Liver (tissue), 8 donors: ENCODE measurements at regions not wholly inside any gene's neighbourhood (a gene's known extent, or its start where the extent isn't known, plus 50 kb on each side); places are given as distances from the start of the nearest gene placed in this dataset.
"Not testable (repeated sequence)": the region's sequence is repeated elsewhere in the genome, so short reads cannot be mapped to it uniquely, and the experiment has no call there.

Experiments
- DNase-seq: peaks from one replicate; pipeline ENCODE4 v3.0.0-alpha.2; 2017; ENCODE audit warnings: low spot score
- H3K27ac ChIP-seq, 2 donors: one replicate each; pipeline ENCODE4 v1.7.0; 2013; ENCODE audit warnings: inconsistent platforms in 2 of 2, low read length in 2 of 2, control low read depth in 1 of 2, low read depth in 1 of 2, mild to moderate bottlenecking in 1 of 2
- H3K27me3 ChIP-seq, 4 donors: one replicate each; pipeline versions ENCODE4 v1.6.1 to v1.7.0; 2013; ENCODE audit warnings: low read length in 3 of 4, inconsistent platforms in 1 of 4, mild to moderate bottlenecking in 1 of 4, moderate library complexity in 1 of 4; ENCODE audit not compliant: control insufficient read depth in 4 of 4, insufficient read depth in 4 of 4
- H3K36me3 ChIP-seq, 4 donors: one replicate each; pipeline versions ENCODE4 v1.6.1 to v1.7.0; 2013; ENCODE audit warnings: low read length in 3 of 4, mild to moderate bottlenecking in 3 of 4, low read depth in 1 of 4, moderate library complexity in 1 of 4; ENCODE audit not compliant: control insufficient read depth in 4 of 4, insufficient read depth in 3 of 4
- H3K4me1 ChIP-seq, 4 donors: one replicate each; pipeline versions ENCODE4 v1.6.1 to v1.7.0; 2013; ENCODE audit warnings: low read length in 3 of 4, mild to moderate bottlenecking in 3 of 4, moderate library complexity in 1 of 4; ENCODE audit not compliant: control insufficient read depth in 4 of 4, insufficient read depth in 4 of 4
- H3K4me3 ChIP-seq, 3 donors: one replicate each; pipeline versions ENCODE4 v1.6.1 to v1.7.0; 2013; ENCODE audit warnings: low read length in 3 of 3, control low read depth in 1 of 3, low read depth in 1 of 3, mild to moderate bottlenecking in 1 of 3
- H3K9ac ChIP-seq, 2 donors: one replicate each; pipeline ENCODE4 v1.7.0; 2013; ENCODE audit warnings: low read length in 2 of 2, mild to moderate bottlenecking in 2 of 2, moderate library complexity in 2 of 2, control low read depth in 1 of 2, low read depth in 1 of 2
- H3K9me3 ChIP-seq, 4 donors: one replicate each; pipeline versions ENCODE4 v1.6.1 to v1.7.0; 2013; ENCODE audit warnings: low read length in 3 of 4; ENCODE audit not compliant: control insufficient read depth in 4 of 4
- EGR1 ChIP-seq, 2 donors: IDR thresholded peaks; 2 replicates each; pipeline ENCODE4 v1.6.1; 2016 to 2018; ENCODE audit warnings: antibody characterized with exemption in 2 of 2, low read depth in 2 of 2
- FOXA1 ChIP-seq: IDR thresholded peaks from 2 replicates; pipeline ENCODE4 v1.6.1; 2016; ENCODE audit warnings: antibody characterized with exemption
- FOXA2 ChIP-seq: IDR thresholded peaks from 2 replicates; pipeline ENCODE4 v1.6.1; 2016; ENCODE audit warnings: antibody characterized with exemption
- GABPA ChIP-seq, 2 donors: IDR thresholded peaks in 1 of 2; conservative IDR thresholded peaks in 1 of 2; 2 replicates each; pipeline ENCODE4 v1.6.1; 2016; ENCODE audit warnings: antibody characterized with exemption in 2 of 2, mild to moderate bottlenecking in 1 of 2, moderate library complexity in 1 of 2
- HNF4A ChIP-seq, 2 donors: conservative IDR thresholded peaks; 2 replicates each; pipeline ENCODE4 v1.6.1; 2016; ENCODE audit warnings: antibody characterized with exemption in 2 of 2, mild to moderate bottlenecking in 2 of 2
- HNF4G ChIP-seq: IDR thresholded peaks from 2 replicates; pipeline ENCODE4 v1.6.1; 2016; ENCODE audit warnings: antibody characterized with exemption
- JUND ChIP-seq, 2 donors: IDR thresholded peaks; 2 replicates each; pipeline ENCODE4 v1.6.1; 2016; ENCODE audit warnings: antibody characterized with exemption in 2 of 2
- NR2F2 ChIP-seq: IDR thresholded peaks from 2 replicates; pipeline ENCODE4 v1.6.1; 2016; ENCODE audit warnings: antibody characterized with exemption
- RXRA ChIP-seq, 2 donors: IDR thresholded peaks; 2 replicates each; pipeline ENCODE4 v1.6.1; 2017 to 2018; ENCODE audit warnings: antibody characterized with exemption in 2 of 2, mild to moderate bottlenecking in 1 of 2
- SP1 ChIP-seq: IDR thresholded peaks from 2 replicates; pipeline ENCODE4 v1.6.1; 2018; ENCODE audit warnings: antibody characterized with exemption, mild to moderate bottlenecking
- TAF1 ChIP-seq: conservative IDR thresholded peaks from 2 replicates; pipeline ENCODE4 v1.6.1; 2016; ENCODE audit warnings: antibody characterized with exemption, mild to moderate bottlenecking
- YY1 ChIP-seq: IDR thresholded peaks from 2 replicates; pipeline ENCODE4 v1.6.1; 2016; ENCODE audit warnings: antibody characterized with exemption, mild to moderate bottlenecking
- WGBS: extraction: QIAGEN DNeasy Blood & Tissue Kit; methylation state at CpG from one replicate; pipeline ENCODE4 v1.1.7; 2013; 5-methylcytosine and 5-hydroxymethylcytosine counted together
- TF ChIP-seq, protein P1 (sequence below): IDR thresholded peaks from 2 replicates; pipeline ENCODE4 v1.6.1; 2016; ENCODE audit warnings: antibody characterized with exemption, mild to moderate bottlenecking
- TF ChIP-seq, protein P2 (sequence below): IDR thresholded peaks from 2 replicates; pipeline ENCODE4 v1.6.1; 2016; ENCODE audit warnings: antibody characterized with exemption
- TF ChIP-seq, protein P3 (sequence below): fragments of 150-350 bp; IDR thresholded peaks from 2 replicates; pipeline ENCODE4 v1.5.1; 2017; ENCODE audit warnings: improper control_type of control experiment, low read depth, low read length; ENCODE audit not compliant: missing input control
- TF ChIP-seq, protein P4 (sequence below): IDR thresholded peaks from 2 replicates; pipeline ENCODE4 v1.6.1; 2016; ENCODE audit warnings: antibody characterized with exemption
- donor health status: healthy.
- donor health status: healthy.
- donor health status: healthy.
- donor health status: healthy.
- donor health status: healthy.

DNA sequence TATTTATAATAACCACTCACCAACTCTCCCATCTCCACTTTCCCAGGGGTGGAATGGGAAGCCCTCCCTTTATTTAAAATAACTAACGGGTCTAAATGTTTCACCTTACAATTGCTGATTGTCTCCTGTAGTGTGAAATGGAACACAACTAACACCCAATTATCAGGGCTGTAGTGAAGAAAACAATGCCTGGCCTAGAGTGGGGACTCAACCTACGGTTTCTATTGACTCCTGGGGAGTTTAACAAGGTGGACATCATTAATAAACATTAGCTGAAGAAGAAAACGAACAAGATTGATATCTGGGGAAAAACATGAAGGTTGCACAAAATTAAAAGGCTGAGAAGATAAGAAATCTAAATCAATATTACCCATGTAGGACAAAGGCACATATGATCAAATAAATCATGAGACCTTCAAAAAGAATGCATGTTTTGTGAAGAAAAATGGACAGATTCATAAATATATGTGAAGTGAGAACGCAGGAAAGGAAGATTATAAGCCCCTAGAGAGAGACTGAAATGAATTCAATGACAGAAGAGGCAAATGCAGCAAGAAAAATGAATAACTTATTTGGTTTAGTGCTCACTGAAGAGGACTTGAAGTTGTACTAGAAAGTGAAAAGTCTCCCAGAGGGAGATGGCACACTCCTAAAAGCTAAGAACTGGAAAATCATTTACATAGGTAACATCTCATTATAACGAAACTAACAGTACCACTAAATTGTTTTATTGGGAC, 593.0 kb upstream of the AADAT start:
- Histone ChIP-seq H3K4me1 (no peaks in the 10 kb centered on the region), H3K27me3 (no peaks in the 10 kb centered on the region), H3K36me3 (no peaks in the 10 kb centered on the region), H3K9me3 (no peaks in the 10 kb centered on the region), H3K9ac (no peak overlapping the region), H3K4me3 (no peak overlapping the region), H3K27ac (no peak overlapping the region)
- no peak for DNase-seq
- 32% methylated on average over 5 of the region's 5 CpGs for WGBS
- no peak for TF ChIP-seq SP1

DNA sequence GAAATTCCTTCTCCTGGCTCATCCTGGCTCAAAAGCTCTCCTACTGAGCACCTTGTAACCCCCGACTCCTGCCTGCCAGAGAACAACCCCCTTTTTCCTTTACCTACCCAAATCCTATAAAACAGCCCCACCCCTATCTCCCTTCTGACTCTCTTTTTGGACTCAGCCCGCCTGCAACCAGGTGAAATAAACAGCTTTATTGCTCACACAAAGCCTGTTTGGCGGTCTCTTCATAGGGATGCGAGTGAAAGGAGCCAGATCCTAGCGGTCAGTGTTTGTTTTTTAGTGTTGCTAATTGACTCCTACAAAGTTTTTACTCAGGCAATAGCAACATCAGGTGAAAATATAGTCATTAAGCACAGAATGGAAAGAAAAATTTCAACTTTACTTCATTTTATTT, 592.3 kb upstream of the AADAT start:
- not testable (repeated sequence) for H3K27me3 ChIP-seq, H3K9me3 ChIP-seq, H3K4me3 ChIP-seq, H3K9ac ChIP-seq, DNase-seq, H3K27ac ChIP-seq, H3K4me1 ChIP-seq, H3K36me3 ChIP-seq
- 29% methylated on average over 5 of the region's 5 CpGs for WGBS

DNA sequence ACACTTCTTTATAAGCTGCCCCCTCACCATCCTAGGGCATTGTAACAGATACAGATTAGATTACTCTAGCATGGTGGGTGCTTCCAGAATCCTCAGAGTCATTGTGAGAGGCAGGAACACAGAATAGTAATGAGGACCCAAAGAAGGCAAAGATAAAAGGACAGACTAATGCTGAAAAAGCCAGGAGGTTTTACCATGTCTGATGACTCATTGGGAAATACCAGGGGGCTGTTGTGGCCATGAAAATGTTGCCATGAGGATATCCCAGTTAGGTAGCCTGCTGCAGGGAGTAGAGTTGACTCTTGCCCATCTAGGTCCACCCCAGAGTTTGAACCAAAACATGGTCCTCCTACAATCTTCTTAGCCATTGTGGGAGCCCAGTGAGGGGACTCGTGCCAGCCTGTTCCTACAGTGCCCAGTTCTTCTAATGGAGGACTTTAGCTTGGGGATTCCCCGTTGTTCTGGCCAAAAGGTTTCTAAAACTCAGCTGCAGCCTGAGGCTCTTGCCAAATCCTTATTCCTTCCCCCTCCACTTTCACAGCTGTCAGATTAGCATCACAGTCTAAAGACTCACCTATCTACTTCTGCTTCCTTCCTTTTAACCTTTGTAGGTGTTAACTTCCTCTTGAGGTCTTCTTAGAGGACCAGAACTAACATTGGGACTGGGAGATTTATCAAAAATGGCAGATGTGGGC, 586.0 kb upstream of the AADAT start:
- H3K9ac ChIP-seq = no peak overlapping the region
- WGBS = 65% methylated on average over 2 of the region's 2 CpGs
- no peaks in the 10 kb centered on the region for H3K4me1 ChIP-seq
- no peak overlapping the region for H3K4me3 ChIP-seq
- H3K27ac ChIP-seq = no peak overlapping the region
- H3K9me3 ChIP-seq = no peaks in the 10 kb centered on the region
- H3K27me3 ChIP-seq = no peaks in the 10 kb centered on the region
- TF ChIP-seq RXRA (IDR thresholded peaks at IDR 0.05) (no peak), HNF4G (no peak), FOXA1 (no peak)
- TF ChIP-seq, protein P1, sequence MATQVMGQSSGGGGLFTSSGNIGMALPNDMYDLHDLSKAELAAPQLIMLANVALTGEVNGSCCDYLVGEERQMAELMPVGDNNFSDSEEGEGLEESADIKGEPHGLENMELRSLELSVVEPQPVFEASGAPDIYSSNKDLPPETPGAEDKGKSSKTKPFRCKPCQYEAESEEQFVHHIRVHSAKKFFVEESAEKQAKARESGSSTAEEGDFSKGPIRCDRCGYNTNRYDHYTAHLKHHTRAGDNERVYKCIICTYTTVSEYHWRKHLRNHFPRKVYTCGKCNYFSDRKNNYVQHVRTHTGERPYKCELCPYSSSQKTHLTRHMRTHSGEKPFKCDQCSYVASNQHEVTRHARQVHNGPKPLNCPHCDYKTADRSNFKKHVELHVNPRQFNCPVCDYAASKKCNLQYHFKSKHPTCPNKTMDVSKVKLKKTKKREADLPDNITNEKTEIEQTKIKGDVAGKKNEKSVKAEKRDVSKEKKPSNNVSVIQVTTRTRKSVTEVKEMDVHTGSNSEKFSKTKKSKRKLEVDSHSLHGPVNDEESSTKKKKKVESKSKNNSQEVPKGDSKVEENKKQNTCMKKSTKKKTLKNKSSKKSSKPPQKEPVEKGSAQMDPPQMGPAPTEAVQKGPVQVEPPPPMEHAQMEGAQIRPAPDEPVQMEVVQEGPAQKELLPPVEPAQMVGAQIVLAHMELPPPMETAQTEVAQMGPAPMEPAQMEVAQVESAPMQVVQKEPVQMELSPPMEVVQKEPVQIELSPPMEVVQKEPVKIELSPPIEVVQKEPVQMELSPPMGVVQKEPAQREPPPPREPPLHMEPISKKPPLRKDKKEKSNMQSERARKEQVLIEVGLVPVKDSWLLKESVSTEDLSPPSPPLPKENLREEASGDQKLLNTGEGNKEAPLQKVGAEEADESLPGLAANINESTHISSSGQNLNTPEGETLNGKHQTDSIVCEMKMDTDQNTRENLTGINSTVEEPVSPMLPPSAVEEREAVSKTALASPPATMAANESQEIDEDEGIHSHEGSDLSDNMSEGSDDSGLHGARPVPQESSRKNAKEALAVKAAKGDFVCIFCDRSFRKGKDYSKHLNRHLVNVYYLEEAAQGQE = no peak
- no peaks in the 10 kb centered on the region for H3K36me3 ChIP-seq
- no peak for DNase-seq

DNA sequence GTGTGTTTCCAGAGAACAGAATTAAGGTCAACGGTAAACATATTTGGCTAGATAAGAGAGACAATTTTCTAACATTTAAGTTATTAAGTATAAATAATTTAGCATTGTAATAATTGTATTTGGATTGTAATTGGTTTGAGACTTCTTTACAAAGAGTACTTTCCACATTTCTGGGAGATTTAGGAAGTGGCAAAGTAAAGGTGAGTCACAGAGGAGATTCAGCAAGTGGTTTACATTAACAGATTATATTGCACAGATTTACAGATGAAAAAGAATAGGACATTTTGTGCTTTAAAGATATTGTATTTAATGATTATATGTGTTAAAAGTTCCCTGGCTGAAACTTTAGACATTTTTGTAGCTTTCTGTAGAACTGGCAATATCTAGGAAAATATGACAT, 584.4 kb upstream of the AADAT start:
- WGBS = 84% methylated on average over 1 of the region's 1 CpG
- TF ChIP-seq HNF4G = no peak
- TF ChIP-seq, protein P2, sequence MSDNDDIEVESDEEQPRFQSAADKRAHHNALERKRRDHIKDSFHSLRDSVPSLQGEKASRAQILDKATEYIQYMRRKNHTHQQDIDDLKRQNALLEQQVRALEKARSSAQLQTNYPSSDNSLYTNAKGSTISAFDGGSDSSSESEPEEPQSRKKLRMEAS = no peak
- TF ChIP-seq TAF1 = no peak
- no peak for TF ChIP-seq GABPA (IDR thresholded peaks at IDR 0.05 in 1 of 2, conservative IDR thresholded peaks at IDR 0.05 in 1 of 2)
- TF ChIP-seq JUND (IDR thresholded peaks at IDR 0.05) = no peak
- TF ChIP-seq, protein P3, sequence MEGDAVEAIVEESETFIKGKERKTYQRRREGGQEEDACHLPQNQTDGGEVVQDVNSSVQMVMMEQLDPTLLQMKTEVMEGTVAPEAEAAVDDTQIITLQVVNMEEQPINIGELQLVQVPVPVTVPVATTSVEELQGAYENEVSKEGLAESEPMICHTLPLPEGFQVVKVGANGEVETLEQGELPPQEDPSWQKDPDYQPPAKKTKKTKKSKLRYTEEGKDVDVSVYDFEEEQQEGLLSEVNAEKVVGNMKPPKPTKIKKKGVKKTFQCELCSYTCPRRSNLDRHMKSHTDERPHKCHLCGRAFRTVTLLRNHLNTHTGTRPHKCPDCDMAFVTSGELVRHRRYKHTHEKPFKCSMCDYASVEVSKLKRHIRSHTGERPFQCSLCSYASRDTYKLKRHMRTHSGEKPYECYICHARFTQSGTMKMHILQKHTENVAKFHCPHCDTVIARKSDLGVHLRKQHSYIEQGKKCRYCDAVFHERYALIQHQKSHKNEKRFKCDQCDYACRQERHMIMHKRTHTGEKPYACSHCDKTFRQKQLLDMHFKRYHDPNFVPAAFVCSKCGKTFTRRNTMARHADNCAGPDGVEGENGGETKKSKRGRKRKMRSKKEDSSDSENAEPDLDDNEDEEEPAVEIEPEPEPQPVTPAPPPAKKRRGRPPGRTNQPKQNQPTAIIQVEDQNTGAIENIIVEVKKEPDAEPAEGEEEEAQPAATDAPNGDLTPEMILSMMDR = no peak
- TF ChIP-seq NR2F2 = no peak
- TF ChIP-seq SP1 = no peak
- no peak for TF ChIP-seq YY1
- TF ChIP-seq EGR1 (IDR thresholded peaks at IDR 0.05; ENCODE audit: low read depth in 2 of 2) = no peak
- TF ChIP-seq FOXA1 = no peak
- no peak for TF ChIP-seq HNF4A (conservative IDR thresholded peaks at IDR 0.05)
- no peak for TF ChIP-seq FOXA2
- no peak for TF ChIP-seq RXRA (IDR thresholded peaks at IDR 0.05)
- TF ChIP-seq, protein P4, sequence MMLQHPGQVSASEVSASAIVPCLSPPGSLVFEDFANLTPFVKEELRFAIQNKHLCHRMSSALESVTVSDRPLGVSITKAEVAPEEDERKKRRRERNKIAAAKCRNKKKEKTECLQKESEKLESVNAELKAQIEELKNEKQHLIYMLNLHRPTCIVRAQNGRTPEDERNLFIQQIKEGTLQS = no peak
- no peaks in the 10 kb centered on the region for H3K9me3 ChIP-seq

More for the DNA sequence above, 584.4 kb upstream of the AADAT start:
- H3K27me3 ChIP-seq = no peaks in the 10 kb centered on the region
- no peak for DNase-seq
- no peaks in the 10 kb centered on the region for H3K4me1 ChIP-seq
- H3K27ac ChIP-seq = no peak overlapping the region
- H3K9ac ChIP-seq = no peak overlapping the region
- H3K36me3 ChIP-seq = no peaks in the 10 kb centered on the region
- no peak overlapping the region for H3K4me3 ChIP-seq
